Stimulated activated naive CD8-positive, alpha-beta T cell treated with anti-CD3 and anti-CD28 coated beads, Interleukin-15, amount 100 ng/mL, for 72 hours (primary cell): ENCODE measurements at regions not wholly inside any gene's neighbourhood (a gene's known extent, or its start where the extent isn't known, plus 50 kb on each side); places are given as distances from the start of the nearest gene placed in this dataset.
"Not testable (repeated sequence)": the region's sequence is repeated elsewhere in the genome, so short reads cannot be mapped to it uniquely, and the experiment has no call there.

Experiments
- ATAC-seq: fragments of 150-1000 bp; cut with Tn5 transposase; 2 replicates; pipeline ENCODE4 v1.10.0; 2021; ENCODE audit warnings: mild to moderate bottlenecking, moderate library complexity
- DNase-seq, 2 donors: peaks; one replicate each; pipeline ENCODE4 v3.0.0; 2021 to 2022
- H3K27ac Mint-ChIP-seq, 2 donors: one replicate each; pipeline ENCODE4 v1.8.0; 2022; ENCODE audit warnings: mild to moderate bottlenecking in 2 of 2, mixed read lengths in 2 of 2, moderate library complexity in 2 of 2
- H3K27me3 Mint-ChIP-seq: one replicate; pipeline ENCODE4 v1.8.0; 2022; ENCODE audit warnings: mixed read lengths
- H3K4me1 Mint-ChIP-seq: one replicate; pipeline ENCODE4 v1.8.0; 2022; ENCODE audit warnings: mild to moderate bottlenecking, mixed read lengths
- H3K4me3 Mint-ChIP-seq, 2 donors: one replicate each; pipeline ENCODE4 v1.8.0; 2022; ENCODE audit warnings: mild to moderate bottlenecking in 2 of 2, mixed read lengths in 2 of 2, moderate library complexity in 1 of 2
- H3K9me3 Mint-ChIP-seq, 2 donors: one replicate each; pipeline ENCODE4 v1.8.0; 2022; ENCODE audit warnings: mixed read lengths in 2 of 2

GRCh38 chr1:187038784-187039183 is 210.0 kb downstream of the PLA2G4A start:
- H3K27ac Mint-ChIP-seq = no peak overlapping the region
- no peaks in the 10 kb centered on the region for H3K27me3 Mint-ChIP-seq
- no peaks in the 10 kb centered on the region for H3K9me3 Mint-ChIP-seq
- no peaks in the 10 kb centered on the region for H3K4me1 Mint-ChIP-seq
- no peak for ATAC-seq
- H3K4me3 Mint-ChIP-seq = no peak overlapping the region
- no peak for DNase-seq

- DNase-seq = no peak
- no peaks in the 10 kb centered on the region for H3K9me3 Mint-ChIP-seq
- no peaks in the 10 kb centered on the region for H3K27me3 Mint-ChIP-seq
- H3K4me1 Mint-ChIP-seq = no peaks in the 10 kb centered on the region
- no peak overlapping the region for H3K4me3 Mint-ChIP-seq
- H3K27ac Mint-ChIP-seq = no peak overlapping the region
- ATAC-seq = no peak
These were observed 212.4 kb downstream of the PLA2G4A start for GRCh38 chr1:187041104-187041503.

GRCh38 chr1:187042538-187042937 is 213.8 kb downstream of the PLA2G4A start:
- ATAC-seq (no peak), DNase-seq (no peak)
- Mint-ChIP-seq H3K9me3 (no peaks in the 10 kb centered on the region), H3K4me3 (no peak overlapping the region), H3K27ac (no peak overlapping the region), H3K27me3 (no peaks in the 10 kb centered on the region), H3K4me1 (no peaks in the 10 kb centered on the region)

- H3K27ac Mint-ChIP-seq, H3K4me1 Mint-ChIP-seq, H3K4me3 Mint-ChIP-seq, DNase-seq, H3K9me3 Mint-ChIP-seq, H3K27me3 Mint-ChIP-seq, ATAC-seq: not testable (repeated sequence)
These were observed 214.7 kb downstream of the PLA2G4A start for GRCh38 chr1:187043433-187043832.

GRCh38 chr1:187044411-187044810 is 215.7 kb downstream of the PLA2G4A start:
- H3K9me3 Mint-ChIP-seq = no peaks in the 10 kb centered on the region
- H3K27me3 Mint-ChIP-seq = no peaks in the 10 kb centered on the region
- H3K4me1 Mint-ChIP-seq = no peaks in the 10 kb centered on the region
- ATAC-seq (no peak), DNase-seq (no peak)
- H3K4me3 Mint-ChIP-seq = no peak overlapping the region
- H3K27ac Mint-ChIP-seq = no peak overlapping the region

- Mint-ChIP-seq H3K9me3 (no peaks in the 10 kb centered on the region), H3K27ac (no peak overlapping the region), H3K4me3 (no peak overlapping the region), H3K4me1 (no peaks in the 10 kb centered on the region), H3K27me3 (no peaks in the 10 kb centered on the region)
- no peak for ATAC-seq
- no peak for DNase-seq
These were observed 216.6 kb downstream of the PLA2G4A start for GRCh38 chr1:187045371-187045770.

- ATAC-seq (no peak), DNase-seq (no peak)
- Mint-ChIP-seq H3K27ac (no peak overlapping the region), H3K9me3 (no peaks in the 10 kb centered on the region), H3K4me3 (no peak overlapping the region), H3K27me3 (no peaks in the 10 kb centered on the region), H3K4me1 (no peaks in the 10 kb centered on the region)
These were observed 217.5 kb downstream of the PLA2G4A start for GRCh38 chr1:187046293-187046692.

- Mint-ChIP-seq H3K4me3 (no peak overlapping the region), H3K27ac (no peak overlapping the region), H3K4me1 (no peaks in the 10 kb centered on the region), H3K9me3 (no peaks in the 10 kb centered on the region), H3K27me3 (no peaks in the 10 kb centered on the region)
- DNase-seq = no peak
- ATAC-seq = no peak
These were observed 218.5 kb downstream of the PLA2G4A start for GRCh38 chr1:187047298-187047697.

GRCh38 chr1:187051618-187052232 is 223.0 kb downstream of the PLA2G4A start:
- Mint-ChIP-seq H3K27me3 (no peaks in the 10 kb centered on the region), H3K4me3 (no peak overlapping the region), H3K27ac (no peak overlapping the region), H3K4me1 (no peaks in the 10 kb centered on the region), H3K9me3 (no peaks in the 10 kb centered on the region)
- DNase-seq (no peak), ATAC-seq (no peak)

GRCh38 chr1:187053876-187054275 is 225.1 kb downstream of the PLA2G4A start:
- H3K27me3 Mint-ChIP-seq = no peaks in the 10 kb centered on the region
- no peak overlapping the region for H3K27ac Mint-ChIP-seq
- H3K9me3 Mint-ChIP-seq = no peaks in the 10 kb centered on the region
- DNase-seq (no peak), ATAC-seq (no peak)
- H3K4me1 Mint-ChIP-seq = no peaks in the 10 kb centered on the region
- no peak overlapping the region for H3K4me3 Mint-ChIP-seq

- no peak for ATAC-seq
- H3K9me3 Mint-ChIP-seq = no peaks in the 10 kb centered on the region
- H3K27ac Mint-ChIP-seq = no peak overlapping the region
- no peaks in the 10 kb centered on the region for H3K27me3 Mint-ChIP-seq
- DNase-seq = no peak
- no peak overlapping the region for H3K4me3 Mint-ChIP-seq
- H3K4me1 Mint-ChIP-seq = no peaks in the 10 kb centered on the region
These were observed 226.4 kb downstream of the PLA2G4A start for GRCh38 chr1:187054862-187055757.

GRCh38 chr1:187063271-187063670 is 234.5 kb downstream of the PLA2G4A start:
- Mint-ChIP-seq H3K27me3 (no peaks in the 10 kb centered on the region), H3K4me1 (no peaks in the 10 kb centered on the region), H3K27ac (no peak overlapping the region), H3K9me3 (no peaks in the 10 kb centered on the region), H3K4me3 (no peak overlapping the region)
- no peak for DNase-seq
- ATAC-seq = no peak

GRCh38 chr1:187067160-187067559 is 238.4 kb downstream of the PLA2G4A start:
- Mint-ChIP-seq H3K9me3 (no peaks in the 10 kb centered on the region), H3K4me3 (no peak overlapping the region), H3K27ac (no peak overlapping the region), H3K4me1 (no peaks in the 10 kb centered on the region), H3K27me3 (no peaks in the 10 kb centered on the region)
- ATAC-seq = no peak
- no peak for DNase-seq

GRCh38 chr1:187070076-187070475 is 241.3 kb downstream of the PLA2G4A start:
- H3K9me3 Mint-ChIP-seq = no peaks in the 10 kb centered on the region
- DNase-seq (no peak), ATAC-seq (no peak)
- no peaks in the 10 kb centered on the region for H3K4me1 Mint-ChIP-seq
- H3K27ac Mint-ChIP-seq = no peak overlapping the region
- H3K4me3 Mint-ChIP-seq = no peak overlapping the region
- no peaks in the 10 kb centered on the region for H3K27me3 Mint-ChIP-seq

- not testable (repeated sequence) for H3K9me3 Mint-ChIP-seq, H3K4me1 Mint-ChIP-seq, H3K27me3 Mint-ChIP-seq
- Mint-ChIP-seq H3K27ac (peak overlapping the region; percentile 95 to 97), H3K4me3 (peak overlapping the region; percentile 91 to 92)
- peak; percentile 83 for ATAC-seq
- peak; percentile 23 to 35 for DNase-seq
These were observed 243.7 kb downstream of the PLA2G4A start for GRCh38 chr1:187072262-187073034.

- peak; percentile 27 to 51 for DNase-seq
- H3K4me3 Mint-ChIP-seq = peak overlapping the region; percentile 91 to 92
- peak; percentile 47 for ATAC-seq
- H3K4me1 Mint-ChIP-seq, H3K27me3 Mint-ChIP-seq, H3K9me3 Mint-ChIP-seq: not testable (repeated sequence)
- H3K27ac Mint-ChIP-seq = peak overlapping the region; percentile 95 to 97
These were observed 244.3 kb downstream of the PLA2G4A start for GRCh38 chr1:187073035-187073560.
